Activated CD4-positive, alpha-beta T cell treated with anti-CD3 and anti-CD28 coated beads, Interleukin-2, amount 50 U/mL, for 48 hours (primary cell): ENCODE measurements at regions not wholly inside any gene's neighbourhood (a gene's known extent, or its start where the extent isn't known, plus 50 kb on each side); places are given as distances from the start of the nearest gene placed in this dataset.

Experiments
- DNase-seq, 2 experiments: peaks; one replicate each; pipeline ENCODE4 v3.0.0-alpha.2; 2020

- DNase-seq: no peak
These were observed 1487.9 kb downstream of the TBC1D22A start for GRCh38 chr22:48250286-48250895.

GRCh38 chr22:48249713-48250268, 1487.3 kb downstream of the TBC1D22A start:
- no peak for DNase-seq

- DNase-seq: no peak
These were observed 1486.5 kb downstream of the TBC1D22A start for GRCh38 chr22:48248901-48249455.

- DNase-seq: no peak
These were observed 1485.4 kb downstream of the TBC1D22A start for GRCh38 chr22:48247829-48248228.

GRCh38 chr22:48245196-48245485, 1482.7 kb downstream of the TBC1D22A start:
- DNase-seq: no peak

GRCh38 chr22:48244388-48245195, 1482.1 kb downstream of the TBC1D22A start:
- no peak for DNase-seq

- no peak for DNase-seq
These were observed 1480.0 kb downstream of the TBC1D22A start for GRCh38 chr22:48242461-48242864.

GRCh38 chr22:48241658-48242057, 1479.2 kb downstream of the TBC1D22A start:
- DNase-seq: no peak

GRCh38 chr22:48240935-48241230, 1478.4 kb downstream of the TBC1D22A start:
- no peak for DNase-seq

GRCh38 chr22:48240148-48240934, 1477.9 kb downstream of the TBC1D22A start:
- no peak for DNase-seq

GRCh38 chr22:48239461-48240147, 1477.2 kb downstream of the TBC1D22A start:
- no peak for DNase-seq

GRCh38 chr22:48238966-48239365, 1476.5 kb downstream of the TBC1D22A start:
- DNase-seq: no peak

GRCh38 chr22:48238284-48238915, 1476.0 kb downstream of the TBC1D22A start:
- no peak for DNase-seq

- no peak for DNase-seq
These were observed 1475.2 kb downstream of the TBC1D22A start for GRCh38 chr22:48237466-48238283.

GRCh38 chr22:48236261-48236660, 1473.8 kb downstream of the TBC1D22A start:
- no peak for DNase-seq

GRCh38 chr22:48235744-48236143, 1473.3 kb downstream of the TBC1D22A start:
- DNase-seq: no peak

GRCh38 chr22:48234011-48234410, 1471.6 kb downstream of the TBC1D22A start:
- DNase-seq: no peak

- DNase-seq: no peak
These were observed 1471.1 kb downstream of the TBC1D22A start for GRCh38 chr22:48233586-48233985.

- DNase-seq: no peak
These were observed 1466.0 kb downstream of the TBC1D22A start for GRCh38 chr22:48228468-48228867.

GRCh38 chr22:48227341-48228018, 1465.0 kb downstream of the TBC1D22A start:
- no peak for DNase-seq
